HTR-8/SVneo (cell line): ENCODE measurements at regions not wholly inside any gene's neighbourhood (a gene's known extent, or its start where the extent isn't known, plus 50 kb on each side); places are given as distances from the start of the nearest gene placed in this dataset.
"Not testable (repeated sequence)": the region's sequence is repeated elsewhere in the genome, so short reads cannot be mapped to it uniquely, and the experiment has no call there.

ENCODE experiments used
- DNase-seq: peaks from one replicate; pipeline ENCODE4 v3.0.0; 2011; ENCODE audit warnings: low spot score, mixed read lengths; ENCODE audit not compliant: insufficient read length
- FAIRE-seq: peaks from 2 replicates; lab custom pipeline; 2011; peaks lifted over from hg19 to GRCh38; lab: Jason Lieb, UNC

DNA sequence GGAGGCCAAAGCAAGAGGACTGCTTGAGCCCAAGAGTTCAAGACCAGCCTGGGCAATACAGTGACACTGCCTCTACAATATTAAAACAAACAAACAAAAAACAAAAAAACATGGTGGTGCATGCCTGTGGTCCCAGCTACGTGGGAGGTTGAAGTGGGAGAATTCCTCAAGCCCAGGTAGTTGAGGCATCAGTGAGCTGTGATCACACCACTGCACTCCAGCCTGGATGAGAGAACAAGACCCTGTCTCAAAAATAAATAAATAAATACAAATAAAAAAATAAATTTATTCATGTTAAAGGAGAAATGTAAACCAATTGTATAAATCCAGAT, 200.6 kb downstream of the BCHE start:
- DNase-seq (no peak), FAIRE-seq (no peak)

DNA sequence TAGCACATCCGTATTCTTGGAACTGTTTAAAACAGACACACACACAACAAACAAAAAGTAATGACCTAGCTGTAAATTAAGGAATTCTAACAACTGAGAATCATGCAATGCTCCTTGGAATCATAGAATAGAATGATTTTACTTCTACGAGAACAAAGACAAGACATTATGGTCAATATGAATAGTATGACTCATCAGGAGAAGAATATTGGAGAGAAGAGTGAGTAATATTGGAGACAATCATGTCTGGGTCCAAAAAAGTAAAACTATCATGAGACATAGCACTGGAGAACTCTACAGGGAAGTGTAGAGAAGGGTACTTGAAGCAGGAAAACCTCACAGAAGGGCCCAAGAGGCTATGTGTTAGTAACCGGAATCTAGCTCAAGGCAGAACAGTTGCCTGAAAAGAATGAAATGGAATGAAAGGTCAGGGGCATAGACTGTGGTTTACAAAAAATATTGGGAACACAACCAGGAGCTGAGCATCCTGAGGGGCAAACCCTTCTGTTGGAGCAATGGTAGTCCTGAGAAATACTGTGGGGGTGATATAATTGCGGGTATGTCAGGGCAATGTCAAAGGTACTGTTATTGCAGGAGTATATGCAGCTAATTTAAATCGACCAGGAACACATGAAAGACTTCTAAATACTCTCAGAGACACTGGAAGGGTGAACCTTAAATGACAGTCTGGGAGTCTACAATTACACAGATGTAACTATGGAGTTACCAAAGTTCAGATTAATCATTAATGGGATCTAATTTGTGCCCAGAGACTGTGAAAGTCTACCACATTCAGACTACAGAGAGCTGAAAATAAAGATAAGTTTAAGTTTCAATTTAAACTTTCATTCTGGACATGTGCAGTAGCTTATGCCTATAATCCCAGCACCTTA, 201.2 kb downstream of the BCHE start:
- no peak for FAIRE-seq
- no peak for DNase-seq

DNA sequence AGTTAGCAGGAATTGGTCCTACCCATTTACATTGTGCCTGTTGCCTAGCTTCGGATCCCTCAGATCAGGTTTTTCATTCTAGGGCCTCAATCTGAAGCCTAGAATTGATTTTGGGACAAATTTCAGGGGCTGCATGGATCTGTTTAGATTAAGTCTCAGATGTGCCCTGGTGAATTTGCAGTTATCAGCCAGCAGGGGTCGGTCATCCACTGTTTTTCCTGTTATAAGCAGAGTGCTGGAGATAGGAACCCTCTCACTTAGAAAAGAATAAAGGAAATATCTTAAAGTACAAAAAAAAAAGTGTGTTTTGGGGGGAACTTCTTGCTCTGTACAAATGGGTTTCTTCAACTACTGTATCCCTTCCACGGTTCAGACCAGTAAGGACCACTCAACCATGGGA, 212.5 kb downstream of the BCHE start:
- DNase-seq (no peak), FAIRE-seq (no peak)

GRCh38 chr3:165622356-165622755, 214.9 kb downstream of the BCHE start:
- no peak for DNase-seq
- no peak for FAIRE-seq

DNA sequence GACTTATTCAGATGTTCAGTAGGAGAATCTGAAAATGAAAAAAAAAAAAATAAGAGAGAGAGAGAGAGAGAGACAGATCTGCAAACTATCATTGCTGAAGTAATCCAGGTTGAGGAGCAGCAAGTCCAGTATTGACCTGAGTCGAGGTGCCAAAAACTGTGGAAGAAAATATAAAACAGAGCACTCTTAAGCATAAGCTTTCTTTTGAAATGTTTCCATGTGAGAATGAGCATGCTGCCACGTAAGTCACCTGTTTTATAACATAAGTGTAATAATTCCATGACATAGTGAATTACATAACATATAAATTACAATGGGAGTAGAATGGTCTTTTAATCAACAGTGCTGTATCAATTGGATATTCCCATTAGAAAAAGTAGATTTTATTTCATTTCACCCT, 218.2 kb downstream of the BCHE start:
- FAIRE-seq: no peak
- no peak for DNase-seq

DNA sequence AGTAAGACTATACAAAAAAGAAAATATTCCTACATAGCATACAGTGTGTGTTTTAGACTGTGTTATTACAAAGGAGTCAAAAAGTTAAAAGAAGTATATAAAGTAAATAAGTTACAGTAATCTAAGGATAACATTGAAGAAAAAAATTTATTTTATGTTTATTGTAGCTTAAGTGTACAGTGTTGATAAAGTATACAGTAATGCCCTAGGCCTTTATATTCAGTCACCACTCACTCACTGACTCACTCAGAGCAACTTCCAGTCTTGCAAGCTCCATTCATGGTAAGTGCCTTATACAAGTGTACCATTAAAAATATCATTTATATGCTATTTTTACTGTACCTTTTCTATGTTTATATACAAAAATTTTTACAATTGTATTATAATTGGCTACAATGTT, 220.1 kb downstream of the BCHE start:
- FAIRE-seq (no peak), DNase-seq (no peak)

DNA sequence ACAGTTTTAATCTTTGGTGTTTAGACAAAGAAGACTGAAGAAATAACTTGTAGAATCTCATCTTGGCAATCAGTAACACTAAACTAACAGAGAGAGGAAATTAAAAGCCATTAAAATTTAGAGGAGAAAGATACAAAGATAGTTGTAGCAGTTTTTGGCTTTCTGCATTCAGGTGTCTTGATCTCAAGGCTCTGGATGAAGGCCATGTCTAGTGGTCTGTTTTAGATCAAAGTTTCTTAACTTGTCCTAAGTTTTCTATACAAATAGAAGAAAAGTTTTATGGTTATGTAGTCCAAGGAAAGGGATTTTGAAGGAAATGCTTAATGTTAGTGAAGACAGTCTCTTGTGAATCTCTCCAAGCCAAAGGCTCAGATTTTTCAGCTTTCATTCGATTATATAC, 222.9 kb downstream of the BCHE start:
- no peak for DNase-seq
- no peak for FAIRE-seq

DNA sequence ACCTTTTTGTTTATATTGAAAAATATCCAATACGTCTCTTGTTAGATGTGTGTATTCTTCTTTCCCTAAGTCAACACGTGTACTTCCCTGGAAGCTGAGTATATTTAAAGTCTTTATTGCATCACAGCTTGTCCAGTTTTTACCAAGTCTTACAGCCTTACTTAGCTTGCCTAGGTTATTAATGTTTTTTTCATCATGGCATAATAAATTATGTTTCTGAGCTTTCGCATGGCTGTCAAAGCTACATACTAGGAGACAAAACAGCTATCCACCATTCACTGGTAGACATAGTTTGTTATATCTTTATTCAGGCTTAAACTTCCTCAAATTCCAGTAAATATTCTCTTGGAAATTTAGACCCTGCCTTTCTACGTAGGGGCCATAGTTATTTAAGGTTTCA, 224.2 kb downstream of the BCHE start:
- no peak for FAIRE-seq
- no peak for DNase-seq

GRCh38 chr3:165607221-165607620, 230.0 kb downstream of the BCHE start:
- DNase-seq: no peak
- no peak for FAIRE-seq

DNA sequence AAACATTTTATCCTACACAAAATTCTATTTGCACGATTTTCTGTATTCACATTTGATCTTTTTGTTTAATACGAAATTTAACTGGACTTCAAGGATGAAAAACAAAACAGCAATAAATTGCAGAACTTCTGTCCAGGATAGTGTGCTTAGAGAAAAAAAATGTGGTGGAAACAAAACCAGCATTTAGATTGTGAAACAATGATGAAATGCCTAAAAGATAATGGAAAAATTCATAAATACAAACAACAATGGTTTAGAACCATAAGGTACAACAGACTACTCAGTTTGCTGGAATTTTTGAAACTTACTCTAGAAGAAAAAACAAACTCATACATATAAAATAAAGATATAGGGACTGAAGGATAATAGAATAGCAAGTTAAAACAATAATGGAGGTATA, 234.0 kb downstream of the BCHE start:
- DNase-seq: no peak
- no peak for FAIRE-seq

GRCh38 chr3:165572566-165572965, 264.7 kb downstream of the BCHE start:
- DNase-seq, FAIRE-seq: not testable (repeated sequence)

GRCh38 chr3:165568907-165569462, 268.2 kb downstream of the BCHE start:
- no peak for FAIRE-seq
- no peak for DNase-seq

- FAIRE-seq (no peak), DNase-seq (no peak)
These were observed 281.4 kb downstream of the BCHE start for GRCh38 chr3:165555785-165556184.

GRCh38 chr3:165553371-165553770, 283.9 kb downstream of the BCHE start:
- FAIRE-seq: no peak
- DNase-seq: no peak

GRCh38 chr3:165549665-165550064, 287.6 kb downstream of the BCHE start:
- no peak for DNase-seq

DNA sequence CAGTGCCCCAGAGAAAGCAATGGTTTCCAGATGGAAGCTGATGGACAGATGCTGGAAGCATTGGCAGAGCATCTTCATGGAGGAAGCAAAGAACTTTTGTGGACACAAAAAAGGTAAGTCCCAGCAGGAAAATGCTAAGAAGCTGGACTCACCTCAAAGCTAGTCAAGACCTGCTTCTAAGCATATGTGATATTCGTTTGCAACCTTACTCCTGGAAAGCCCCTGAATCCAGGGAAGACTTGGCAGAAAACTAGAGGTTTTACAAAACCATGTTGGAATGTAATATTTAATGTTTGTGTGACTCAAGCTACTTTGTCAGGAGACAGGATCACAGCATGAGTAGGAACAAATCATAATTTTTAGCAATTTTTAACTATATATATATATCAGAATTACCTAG, 288.2 kb downstream of the BCHE start:
- FAIRE-seq: no peak
- no peak for DNase-seq

More at GRCh38 chr3:165549665-165550064, 287.6 kb downstream of the BCHE start:
- no peak for FAIRE-seq

GRCh38 chr3:165545059-165545458, 292.2 kb downstream of the BCHE start:
- DNase-seq: no peak
- no peak for FAIRE-seq

DNA sequence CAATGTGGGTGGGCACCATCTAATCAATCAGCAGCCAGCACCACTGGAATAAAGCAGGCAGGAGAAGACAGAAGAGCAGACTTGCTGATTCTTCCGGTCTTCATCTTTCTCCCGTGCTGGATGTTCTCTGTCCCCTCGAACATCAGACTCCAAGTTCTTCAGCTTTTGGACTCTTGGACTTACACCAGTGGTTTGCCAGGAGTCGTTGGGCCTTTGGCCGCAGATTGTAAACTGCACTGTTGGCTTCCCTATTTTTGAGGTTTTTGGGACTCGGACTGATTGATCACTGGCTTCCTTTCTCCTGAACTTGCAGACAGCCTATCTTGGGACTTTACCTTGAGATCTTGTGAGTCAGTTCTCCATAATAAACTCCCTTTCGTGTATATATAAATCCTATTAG, 292.8 kb downstream of the BCHE start:
- FAIRE-seq (no peak), DNase-seq (no peak)

DNA sequence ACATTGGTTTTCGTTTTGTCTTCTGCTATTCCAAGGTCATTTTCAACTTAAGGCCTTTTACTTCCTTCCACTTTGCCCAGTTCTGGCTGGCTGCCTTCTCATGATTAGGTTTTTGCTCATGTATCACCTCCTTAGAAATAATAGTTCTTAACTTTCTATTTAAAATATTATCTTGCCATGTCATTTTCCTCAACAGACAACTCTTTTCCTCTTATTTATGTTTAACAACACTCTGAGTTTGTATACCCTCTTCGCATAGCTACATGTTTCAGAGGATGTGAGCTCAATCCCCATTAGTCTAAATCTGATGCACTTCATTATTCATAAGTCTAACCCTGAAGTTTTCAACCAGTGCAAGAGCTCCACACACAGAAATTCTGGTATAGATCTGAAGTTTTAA, 299.1 kb downstream of the BCHE start:
- FAIRE-seq: no peak
- no peak for DNase-seq

- DNase-seq (no peak), FAIRE-seq (no peak)
These were observed 304.4 kb downstream of the BCHE start for GRCh38 chr3:165532851-165533250.

DNA sequence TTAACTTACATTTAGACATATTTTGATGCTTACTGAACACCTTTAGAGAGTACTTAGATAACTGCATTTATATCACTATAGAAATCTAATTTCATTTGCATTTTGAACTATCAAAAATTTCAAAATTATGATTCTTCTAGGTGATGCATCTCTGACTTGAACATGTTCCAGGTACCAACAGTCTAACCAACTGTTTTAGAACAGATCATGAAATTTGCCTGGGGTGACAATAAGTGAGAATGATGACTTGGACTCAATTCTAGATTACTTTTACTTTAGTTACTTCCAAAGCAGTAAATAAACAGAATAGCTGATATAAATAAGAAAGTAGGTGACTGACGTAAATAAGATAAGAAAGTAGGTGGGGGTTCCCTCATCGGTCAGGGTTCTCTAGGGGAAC, 307.8 kb downstream of the BCHE start:
- DNase-seq (no peak), FAIRE-seq (no peak)

GRCh38 chr3:165526367-165526766, 310.9 kb downstream of the BCHE start:
- DNase-seq: no peak
- FAIRE-seq: no peak
